DMS153 treated with DMSO at 0.1 percent for 48 hours (cell line): ENCODE measurements at regions not wholly inside any gene's neighbourhood (a gene's known extent, or its start where the extent isn't known, plus 50 kb on each side); places are given as distances from the start of the nearest gene placed in this dataset.
A peak's percentile ranks its signal among the peaks of the same experiment; 100 is the strongest.

Source experiments
- DNase-seq: peaks from one replicate; lab custom pipeline; 2025; ENCODE audit not compliant: unreplicated experiment; lab: John Stamatoyannopoulos, UW

- no peak for DNase-seq
Observed at GRCh38 chr2:108139521-108139920, 100.2 kb upstream of the SULT1C3 start.

GRCh38 chr2:108145557-108146326, 94.0 kb upstream of the SULT1C3 start:
- no peak for DNase-seq

DNA sequence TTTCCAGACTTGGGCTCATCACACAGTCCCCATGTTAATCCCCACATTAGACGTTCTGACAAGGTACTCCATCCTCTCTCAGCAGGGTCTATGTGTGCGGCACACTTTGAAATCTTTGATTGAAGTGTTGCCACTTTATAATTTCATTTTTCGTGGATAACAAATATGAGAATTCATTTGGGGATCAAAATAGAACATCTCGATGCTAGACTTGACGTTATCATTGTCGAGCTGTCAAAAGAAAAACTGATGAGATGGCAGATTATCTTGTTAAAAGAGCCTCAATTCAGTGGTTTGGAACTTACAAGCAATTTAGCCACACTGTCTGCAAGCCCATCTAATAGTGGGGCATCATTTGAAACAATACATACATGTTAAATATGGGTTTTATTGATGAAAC, 91.2 kb upstream of the SULT1C3 start:
- no peak for DNase-seq

DNA sequence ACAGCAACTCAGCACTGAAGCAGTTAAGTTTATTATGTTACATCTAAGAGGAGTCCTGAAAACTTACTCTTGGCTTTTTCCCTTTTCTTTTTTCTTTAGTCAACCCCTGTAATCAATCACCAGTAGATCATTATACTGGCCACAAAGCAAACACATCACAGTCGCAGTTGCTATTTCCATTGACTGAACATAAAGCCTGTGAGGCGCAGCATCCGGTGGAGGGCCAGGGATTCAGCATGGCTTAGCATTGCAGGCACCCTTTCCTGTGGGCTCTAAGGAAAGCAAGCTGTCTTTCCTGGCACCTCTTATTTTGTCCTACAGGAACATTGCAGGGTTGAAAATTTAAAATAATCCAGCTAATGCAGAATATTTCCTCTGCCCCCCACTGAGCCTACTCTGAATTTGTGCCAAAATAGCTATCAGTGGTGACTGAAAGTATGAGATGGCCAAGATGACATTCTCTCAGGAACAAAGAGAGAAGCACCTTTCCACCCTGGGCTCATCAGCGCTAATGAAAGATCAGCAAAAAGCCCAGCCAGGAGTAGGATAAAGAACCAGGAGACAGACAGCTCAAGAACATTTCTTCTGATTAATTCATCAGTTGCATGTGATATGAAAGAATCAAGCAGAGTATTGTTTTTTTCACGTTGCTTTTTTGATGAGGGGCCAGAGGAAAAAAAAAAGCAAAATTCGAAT, 85.3 kb upstream of the SULT1C3 start:
- peak; percentile 85 for DNase-seq

- no peak for DNase-seq
Observed at GRCh38 chr2:108161298-108161697, 78.5 kb upstream of the SULT1C3 start.

DNA sequence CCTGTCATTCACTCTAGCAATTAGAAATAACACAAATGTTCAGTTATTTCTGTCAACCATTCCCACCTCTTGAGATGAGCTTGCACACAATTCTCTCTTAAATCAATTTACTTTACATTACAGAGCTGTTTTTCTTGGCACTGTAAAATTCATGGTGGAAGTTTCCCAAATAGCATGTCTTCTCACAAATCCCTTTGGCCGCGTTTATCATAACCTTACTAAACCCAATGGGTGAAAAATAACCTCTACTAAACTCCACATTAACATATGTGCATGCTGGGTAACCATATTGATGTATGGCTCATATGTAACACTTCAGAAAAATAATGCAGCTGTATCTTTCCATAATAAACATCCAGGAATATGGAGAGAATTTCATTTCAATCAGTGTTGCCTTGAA, 75.5 kb upstream of the SULT1C3 start:
- DNase-seq: no peak

DNA sequence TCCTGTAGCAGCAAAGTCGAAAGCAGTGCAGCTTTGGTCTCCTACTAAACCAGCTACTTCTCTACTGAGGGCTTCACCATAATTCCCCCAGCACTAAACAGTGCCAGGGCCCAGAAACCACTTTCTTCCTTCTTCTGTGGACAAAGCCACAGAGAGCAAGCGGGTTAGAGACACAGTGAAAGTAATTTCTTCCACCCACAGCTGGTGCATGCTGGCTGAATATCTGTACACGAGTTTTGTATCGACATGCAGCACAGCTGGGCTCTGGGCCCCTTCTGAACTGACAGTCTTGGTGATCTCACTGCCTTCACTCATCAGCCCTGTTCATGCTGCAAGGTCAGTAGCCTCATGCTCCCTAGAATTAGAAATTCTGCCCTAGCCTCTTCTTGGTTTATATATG, 74.0 kb upstream of the SULT1C3 start:
- no peak for DNase-seq

DNA sequence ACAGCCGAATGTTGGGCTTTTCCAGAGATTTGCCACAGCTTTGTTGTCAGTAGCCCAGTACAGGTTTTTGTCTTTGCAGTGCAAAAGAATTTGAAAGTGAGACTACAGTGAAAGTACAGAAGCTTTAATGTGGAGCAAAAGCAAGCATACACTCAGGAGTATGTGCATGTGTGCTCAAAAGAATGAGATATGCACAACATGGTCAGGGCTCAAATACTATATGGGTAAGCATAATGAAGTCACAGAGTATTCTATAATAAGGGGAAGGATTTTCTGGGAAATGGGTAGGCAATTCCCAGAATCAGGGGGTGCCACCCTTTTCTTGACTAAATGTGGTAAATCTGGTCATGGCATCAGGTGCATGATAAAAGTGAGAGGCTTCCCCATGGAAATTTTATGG, 72.1 kb upstream of the SULT1C3 start:
- no peak for DNase-seq

GRCh38 chr2:108169982-108170625, 69.7 kb upstream of the SULT1C3 start:
- DNase-seq: no peak

- no peak for DNase-seq
Observed at GRCh38 chr2:108171657-108172056, 68.1 kb upstream of the SULT1C3 start.

DNA sequence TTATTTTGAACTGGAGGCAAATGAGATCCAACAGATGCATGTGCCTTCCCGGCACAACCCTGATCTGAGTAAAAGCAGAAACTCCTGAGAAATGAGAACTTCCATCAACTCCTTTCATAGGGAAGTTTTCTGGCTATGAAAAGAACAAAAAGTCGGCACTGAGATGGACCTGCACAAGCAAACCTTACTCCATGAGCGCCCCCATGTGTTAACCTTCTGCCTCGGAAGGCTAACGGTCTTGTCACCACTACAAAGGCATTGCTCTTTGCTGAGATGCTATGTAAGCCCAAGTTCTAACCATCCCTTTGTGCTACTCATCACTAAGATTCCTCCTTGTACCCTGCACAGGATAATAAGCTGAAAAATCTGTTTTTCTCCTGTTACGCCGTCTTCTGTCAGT, 57.3 kb upstream of the SULT1C3 start:
- peak; percentile 6 for DNase-seq

GRCh38 chr2:108184419-108184818, 55.3 kb upstream of the SULT1C3 start:
- no peak for DNase-seq

- DNase-seq: no peak
Observed at GRCh38 chr2:108189316-108189715, 50.5 kb upstream of the SULT1C3 start.
